RPMI8226 (cell line): ENCODE measurements at regions not wholly inside any gene's neighbourhood (a gene's known extent, or its start where the extent isn't known, plus 50 kb on each side); places are given as distances from the start of the nearest gene placed in this dataset.

Experiments used
- DNase-seq: peaks from one replicate; pipeline ENCODE4 v3.0.0-alpha.2; 2015

DNA sequence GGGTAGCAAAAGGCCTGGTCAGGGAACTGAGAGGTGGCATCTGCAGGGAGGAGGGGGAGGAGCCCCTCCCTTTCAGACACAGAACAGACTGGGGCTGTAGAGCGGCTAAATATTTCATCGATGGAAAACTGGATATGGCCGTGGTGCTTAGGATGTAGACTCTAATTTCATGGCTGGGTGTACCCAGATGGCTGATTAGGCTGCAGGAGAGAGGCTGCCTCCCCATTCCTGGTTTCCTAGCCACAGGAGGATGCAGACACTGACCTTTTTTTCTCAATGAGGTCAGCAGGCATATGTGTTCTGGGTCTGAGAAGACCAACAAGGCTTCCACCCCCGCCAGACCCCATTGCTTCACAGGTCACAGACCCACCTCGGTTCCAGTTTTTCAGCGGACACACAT, 58.1 kb upstream of the CALM2 start:
- DNase-seq = no peak

DNA sequence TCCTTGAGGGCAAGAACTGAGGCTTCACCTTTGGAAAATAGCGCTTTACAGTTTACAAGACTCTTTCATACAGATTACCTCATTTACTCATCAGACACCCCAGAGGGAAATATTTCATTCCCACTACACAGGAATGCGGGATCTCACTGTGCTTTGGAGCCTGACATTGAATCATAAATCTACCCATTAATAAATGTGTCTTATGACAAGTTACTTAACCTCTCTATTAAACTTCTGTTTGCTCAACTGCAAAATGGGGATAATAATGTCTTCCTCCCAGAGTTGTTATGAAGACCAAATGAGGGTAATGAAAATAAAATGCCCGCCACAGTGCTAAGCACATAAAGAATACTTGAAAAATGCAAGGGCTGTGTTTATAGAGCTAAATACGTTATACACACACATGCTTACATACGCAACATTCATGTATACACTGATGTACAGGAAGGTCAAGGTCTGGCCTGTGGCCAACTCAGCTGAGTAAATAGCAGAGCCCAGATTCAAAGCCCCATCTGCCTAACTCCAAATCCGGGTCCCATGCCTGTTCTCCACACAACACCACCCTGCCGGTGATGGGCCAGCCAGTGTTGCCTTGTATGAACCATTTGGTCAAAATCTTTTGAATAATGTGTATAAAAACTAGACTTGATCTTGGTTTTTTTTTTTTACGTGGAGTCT, 56.6 kb upstream of the CALM2 start:
- DNase-seq = peak; percentile 30

DNA sequence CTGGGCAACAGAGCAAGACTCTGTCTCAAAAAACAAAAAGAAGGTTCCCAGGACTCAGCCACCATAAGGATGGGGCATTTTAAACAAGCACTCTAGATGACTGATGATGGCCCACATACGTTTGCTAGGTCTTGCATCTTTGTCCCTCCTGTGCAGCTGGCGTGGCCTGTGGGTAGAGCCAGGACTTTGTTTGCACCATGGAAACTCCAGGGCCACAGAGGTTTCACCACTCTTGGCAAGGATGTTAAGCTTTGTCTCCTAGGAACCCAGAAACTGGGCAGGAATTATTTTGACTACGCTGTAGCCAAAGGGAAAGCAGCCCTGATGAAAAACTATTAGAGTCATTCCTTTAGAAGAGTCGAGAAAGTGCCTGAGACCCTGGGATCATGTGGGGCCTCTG, 54.1 kb upstream of the CALM2 start:
- DNase-seq = no peak

DNA sequence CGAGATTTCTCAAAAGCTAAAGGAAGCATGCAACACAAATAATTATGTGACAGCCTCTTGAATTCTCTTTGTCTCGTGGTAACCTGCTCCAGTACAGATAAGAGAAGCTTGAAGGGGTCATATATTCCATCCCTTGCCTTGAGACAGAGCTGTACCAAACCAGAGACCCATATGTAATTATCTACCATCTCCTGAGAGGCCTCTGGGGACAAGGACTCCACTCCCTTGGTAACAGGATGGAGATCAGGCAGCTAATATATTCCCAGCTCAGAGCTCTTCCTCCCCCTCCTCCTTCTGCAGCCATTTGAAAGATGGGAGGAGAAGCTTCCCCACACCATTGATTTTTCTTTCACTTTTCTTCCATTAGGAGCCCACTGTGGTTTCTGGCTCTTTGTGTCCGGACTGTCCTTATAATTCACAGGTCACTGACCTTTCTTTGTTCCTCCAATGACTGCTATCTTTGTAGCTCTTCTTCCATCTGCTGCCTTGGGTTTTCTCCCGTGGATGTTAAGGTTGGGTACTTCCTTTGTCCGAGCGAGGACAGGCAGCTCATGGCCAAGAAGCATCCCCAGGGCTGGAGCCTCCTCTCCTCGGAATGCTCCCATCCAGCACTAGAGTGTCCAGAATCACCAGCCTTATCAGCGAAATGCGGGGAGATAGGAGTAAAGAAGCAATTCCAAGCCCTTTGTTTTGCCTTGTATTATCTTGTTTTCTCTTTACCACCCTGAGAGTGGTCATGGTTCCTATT, 51.4 kb upstream of the CALM2 start:
- no peak for DNase-seq

DNA sequence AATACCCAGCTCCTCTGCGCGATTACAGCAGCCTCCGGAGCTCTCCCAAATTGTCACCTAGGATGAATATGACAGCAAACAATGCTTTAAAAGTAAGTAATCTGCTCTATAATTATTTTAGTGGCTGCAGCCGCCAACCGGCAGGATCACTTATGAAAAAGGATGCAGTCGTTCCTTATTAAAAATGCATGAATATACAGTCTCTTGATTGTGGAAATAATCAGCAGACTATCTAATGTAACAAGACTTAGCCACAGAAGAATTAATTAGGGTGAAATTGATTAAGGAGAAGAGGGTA, 50.6 kb upstream of the CALM2 start:
- no peak for DNase-seq

DNA sequence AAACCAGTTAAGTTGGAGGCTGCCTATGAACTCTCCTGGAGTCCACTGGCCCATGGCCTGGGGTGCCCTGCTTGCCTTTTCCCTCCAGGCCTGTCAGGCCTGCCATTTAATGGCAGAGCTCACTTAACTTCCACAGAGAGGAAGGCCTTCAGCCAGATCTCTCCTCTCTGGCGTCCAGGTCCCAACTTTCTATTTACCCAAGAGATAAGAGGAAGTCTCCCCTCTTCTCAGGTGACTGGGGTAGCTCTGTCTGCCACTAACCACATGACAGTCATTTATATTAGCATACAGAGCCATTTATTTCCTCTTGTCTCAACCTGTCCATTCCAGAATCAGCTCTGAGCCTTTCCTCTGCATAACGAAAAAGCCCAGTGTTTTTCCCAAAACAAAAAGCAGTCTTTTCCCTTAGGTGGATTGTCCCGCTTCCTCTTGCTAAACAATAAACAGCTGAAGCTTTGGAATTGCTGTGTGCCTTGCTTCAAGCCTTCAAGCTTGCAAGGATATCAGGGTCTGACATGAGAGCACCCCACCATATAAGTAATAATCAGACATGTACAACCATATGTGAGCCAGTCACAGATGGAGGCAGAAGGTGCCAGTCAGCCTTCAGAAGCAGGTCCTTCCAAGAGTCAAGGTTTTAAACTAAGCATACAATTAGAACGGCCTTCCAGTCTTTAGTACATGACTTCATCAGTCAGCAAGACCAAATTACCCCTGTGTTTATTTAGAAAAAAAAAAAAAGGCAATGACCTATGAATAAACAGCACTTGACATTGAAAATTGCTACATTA, 50.0 kb upstream of the CALM2 start:
- peak; percentile 16 for DNase-seq
